CD14-positive monocyte (primary cell): ENCODE measurements at regions not wholly inside any gene's neighbourhood (a gene's known extent, or its start where the extent isn't known, plus 50 kb on each side); places are given as distances from the start of the nearest gene placed in this dataset.

Experiments used
- DNase-seq, 3 donors: peaks; one replicate each; pipeline ENCODE4 v3.0.0-alpha.2; 2011 to 2022
- H2AFZ ChIP-seq: 2 replicates; pipeline ENCODE4 v1.6.0; 2012; ENCODE audit warnings: mild to moderate bottlenecking, low read depth, low read length, inconsistent platforms; ENCODE audit not compliant: insufficient read depth, poor library complexity, severe bottlenecking
- H3K27ac ChIP-seq, 2 donors: 1 replicate in 1 of 2; 2 replicates in 1 of 2; pipeline ENCODE4 v1.5.1; 2012 to 2013; ENCODE audit warnings: low read length in 2 of 2, control low read depth in 1 of 2, inconsistent platforms in 1 of 2, low read depth in 1 of 2, mild to moderate bottlenecking in 1 of 2
- H3K27me3 ChIP-seq, 2 donors: one replicate each; pipeline versions ENCODE4 v1.6.0 to v1.6.1; 2011 to 2013; ENCODE audit warnings: low read length in 2 of 2; ENCODE audit not compliant: control insufficient read depth in 2 of 2, insufficient read depth in 2 of 2
- H3K36me3 ChIP-seq, 2 donors: replicated peaks in 1 of 2; 1 replicate in 1 of 2; 2 replicates in 1 of 2; pipeline versions ENCODE4 v1.5.1 to v1.6.1; 2012 to 2013; ENCODE audit warnings: low read length in 2 of 2, control low read depth in 1 of 2, inconsistent platforms in 1 of 2, mild to moderate bottlenecking in 1 of 2; ENCODE audit not compliant: insufficient read depth in 2 of 2, control insufficient read depth in 1 of 2
- H3K4me1 ChIP-seq, 2 donors: 1 replicate in 1 of 2; 2 replicates in 1 of 2; pipeline versions ENCODE4 v1.5.1 to v1.6.1; 2012 to 2013; ENCODE audit warnings: low read length in 2 of 2, control low read depth in 1 of 2, inconsistent platforms in 1 of 2, mild to moderate bottlenecking in 1 of 2, moderate library complexity in 1 of 2; ENCODE audit not compliant: insufficient read depth in 2 of 2, control insufficient read depth in 1 of 2
- H3K4me2 ChIP-seq: replicated peaks from 2 replicates; pipeline ENCODE3; 2012; ENCODE audit warnings: low read length, moderate library complexity, mild to moderate bottlenecking; ENCODE audit not compliant: poor library complexity, severe bottlenecking; ENCODE audit errors: extremely low read depth
- H3K4me3 ChIP-seq, 3 experiments: fragments of 200-600 bp in 1 of 3; sonication (generic) in 1 of 3; replicated peaks in 1 of 3; 1 replicate in 2 of 3; 2 replicates in 1 of 3; pipeline ENCODE4 v1.5.1; 2011 to 2013; ENCODE audit warnings: low read length in 3 of 3, mild to moderate bottlenecking in 3 of 3, control low read depth in 2 of 3, low read depth in 2 of 3, inconsistent platforms in 1 of 3, moderate library complexity in 1 of 3
- H3K79me2 ChIP-seq: 2 replicates; pipeline ENCODE4 v1.6.0; 2012; ENCODE audit warnings: mild to moderate bottlenecking, control low read depth, inconsistent platforms, low read length, moderate library complexity; ENCODE audit not compliant: insufficient read depth
- H3K9ac ChIP-seq: 2 replicates; pipeline ENCODE4 v1.6.0; 2017; ENCODE audit warnings: low read length, mild to moderate bottlenecking; ENCODE audit not compliant: insufficient read depth, poor library complexity, severe bottlenecking
- H3K9me3 ChIP-seq, 2 donors: replicated peaks in 1 of 2; 1 replicate in 1 of 2; 2 replicates in 1 of 2; pipeline versions ENCODE4 v1.5.1 to v1.6.1; 2012 to 2013; ENCODE audit warnings: low read length in 2 of 2, control low read depth in 1 of 2; ENCODE audit not compliant: control insufficient read depth in 1 of 2, insufficient read depth in 1 of 2
- H4K20me1 ChIP-seq: 2 replicates; pipeline ENCODE4 v1.6.0; 2012; ENCODE audit warnings: mild to moderate bottlenecking, low read length, control low read depth, moderate library complexity; ENCODE audit not compliant: insufficient read depth
- H3K27ac Mint-ChIP-seq, 7 donors: one replicate each; pipeline ENCODE4 v1.8.0; 2020; ENCODE audit warnings: mild to moderate bottlenecking in 7 of 7, mixed read lengths in 7 of 7, moderate library complexity in 6 of 7, inconsistent platforms in 2 of 7
- H3K27me3 Mint-ChIP-seq, 3 donors: one replicate each; pipeline ENCODE4 v1.8.0; 2021 to 2022; ENCODE audit warnings: low read depth in 3 of 3, mild to moderate bottlenecking in 3 of 3, mixed read lengths in 3 of 3, moderate library complexity in 3 of 3, inconsistent platforms in 1 of 3
- H3K36me3 Mint-ChIP-seq, 2 donors: one replicate each; pipeline ENCODE4 v1.8.0; 2020; ENCODE audit warnings: mixed read lengths in 2 of 2, inconsistent platforms in 1 of 2, mild to moderate bottlenecking in 1 of 2
- H3K4me1 Mint-ChIP-seq: one replicate; pipeline ENCODE4 v1.8.0; 2020; ENCODE audit warnings: mild to moderate bottlenecking, mixed read lengths
- H3K4me3 Mint-ChIP-seq, 2 donors: one replicate each; pipeline ENCODE4 v1.8.0; 2020; ENCODE audit warnings: mild to moderate bottlenecking in 2 of 2, mixed read lengths in 2 of 2, moderate library complexity in 1 of 2
- H3K9me3 Mint-ChIP-seq, 7 donors: one replicate each; pipeline ENCODE4 v1.8.0; 2020 to 2022; ENCODE audit warnings: mixed read lengths in 7 of 7, mild to moderate bottlenecking in 6 of 7, moderate library complexity in 6 of 7, inconsistent platforms in 2 of 7
- CTCF ChIP-seq: fragments of 200-600 bp; IDR thresholded peaks from one replicate; pipeline ENCODE4 v1.8.0; 2022; ENCODE audit warnings: antibody characterized with exemption, mild to moderate bottlenecking
- WGBS: methylation state at CpG from one replicate; pipeline ENCODE4 v1.1.5; 2013; ENCODE audit warnings: missing lambda C conversion rate; ENCODE audit not compliant: insufficient coverage; 5-methylcytosine and 5-hydroxymethylcytosine counted together
- intact Hi-C, 2 donors: fragments of 100-400 bp; cut with micrococcal nuclease; formaldehyde crosslinking; loops; one replicate each; pipeline versions ENCODE4 v1.15.0 to v1.15.1; 2023

GRCh38 chr3:146350852-146351251 is 99.9 kb upstream of the PLSCR4 start:
- H3K9me3 ChIP-seq = no peaks in the 10 kb centered on the region
- no peak overlapping the region for H2AFZ ChIP-seq
- Mint-ChIP-seq H3K4me1 (no peaks in the 10 kb centered on the region), H3K4me3 (no peak overlapping the region), H3K36me3 (no peaks in the 10 kb centered on the region), H3K27me3 (peaks cover 0 to 2% (median 0%) of the 10 kb centered on the region in 3 donors), H3K9me3 (peaks cover 1 to 16% (median 10%) of the 10 kb centered on the region in 7 donors), H3K27ac (no peak overlapping the region)
- no peak overlapping the region for H3K27ac ChIP-seq
- no peak for TF ChIP-seq CTCF
- no peaks in the 10 kb centered on the region for H3K36me3 ChIP-seq
- H3K4me2 ChIP-seq = no peak overlapping the region
- H3K79me2 ChIP-seq = no peaks in the 10 kb centered on the region
- H3K4me1 ChIP-seq = no peaks in the 10 kb centered on the region
- H3K4me3 ChIP-seq = no peak overlapping the region
- no peak for DNase-seq
- no peaks in the 10 kb centered on the region for H4K20me1 ChIP-seq
- no peak overlapping the region for H3K9ac ChIP-seq
- no peaks in the 10 kb centered on the region for H3K27me3 ChIP-seq
- no CpG with 5 or more reads among the region's 2 CpGs for WGBS
- intact Hi-C loops = no loop called here

- H3K36me3 ChIP-seq = no peaks in the 10 kb centered on the region
- H3K4me2 ChIP-seq = no peak overlapping the region
- H3K27me3 Mint-ChIP-seq = no peaks in the 10 kb centered on the region
- no peak overlapping the region for H3K4me3 ChIP-seq
- H3K4me3 Mint-ChIP-seq = no peak overlapping the region
- peaks cover 0 to 5% (median 0%) of the 10 kb centered on the region in 7 donors for H3K9me3 Mint-ChIP-seq
- H4K20me1 ChIP-seq = no peaks in the 10 kb centered on the region
- DNase-seq = no peak
- H3K27ac Mint-ChIP-seq = no peak overlapping the region
- H3K4me1 Mint-ChIP-seq = no peaks in the 10 kb centered on the region
- WGBS = no CpG with 5 or more reads among the region's 2 CpGs
- no peak for TF ChIP-seq CTCF
- no peak overlapping the region for H2AFZ ChIP-seq
- H3K27ac ChIP-seq = no peak overlapping the region
- intact Hi-C loops = no loop called here
- no peaks in the 10 kb centered on the region for H3K79me2 ChIP-seq
- no peaks in the 10 kb centered on the region for H3K36me3 Mint-ChIP-seq
- no peaks in the 10 kb centered on the region for H3K9me3 ChIP-seq
- H3K4me1 ChIP-seq = no peaks in the 10 kb centered on the region
- H3K27me3 ChIP-seq = no peaks in the 10 kb centered on the region
- no peak overlapping the region for H3K9ac ChIP-seq
Observed at GRCh38 chr3:146345900-146346299, 95.0 kb upstream of the PLSCR4 start.
